Endothelial cell (in vitro differentiated cells): ENCODE measurements at regions not wholly inside any gene's neighbourhood (a gene's known extent, or its start where the extent isn't known, plus 50 kb on each side); places are given as distances from the start of the nearest gene placed in this dataset.
"Not testable (repeated sequence)": the region's sequence is repeated elsewhere in the genome, so short reads cannot be mapped to it uniquely, and the experiment has no call there.

Experiments used
- DNase-seq: peaks from one replicate; pipeline ENCODE4 v3.0.0; 2021; ENCODE audit warnings: low spot score
- H3K27ac Mint-ChIP-seq: one replicate; pipeline ENCODE4 v1.8.0; 2021; ENCODE audit warnings: mixed read lengths, inconsistent platforms; ENCODE audit not compliant: unreplicated experiment
- H3K27me3 Mint-ChIP-seq: one replicate; pipeline ENCODE4 v1.8.0; 2021; ENCODE audit warnings: mild to moderate bottlenecking, moderate library complexity, mixed read lengths, inconsistent platforms; ENCODE audit not compliant: unreplicated experiment
- H3K36me3 Mint-ChIP-seq: one replicate; pipeline ENCODE4 v1.8.0; 2021; ENCODE audit warnings: mild to moderate bottlenecking, low read depth, mixed read lengths, inconsistent platforms; ENCODE audit not compliant: unreplicated experiment
- H3K4me1 Mint-ChIP-seq: one replicate; pipeline ENCODE4 v1.8.0; 2021; ENCODE audit warnings: mild to moderate bottlenecking, mixed read lengths, inconsistent platforms; ENCODE audit not compliant: unreplicated experiment
- H3K4me3 Mint-ChIP-seq: one replicate; pipeline ENCODE4 v1.8.0; 2021; ENCODE audit warnings: mild to moderate bottlenecking, mixed read lengths, inconsistent platforms; ENCODE audit not compliant: unreplicated experiment
- H3K9me3 Mint-ChIP-seq: one replicate; pipeline ENCODE4 v1.8.0; 2021; ENCODE audit warnings: mixed read lengths, inconsistent platforms; ENCODE audit not compliant: unreplicated experiment
- TF ChIP-seq, protein P1 (sequence below): fragments of 200-600 bp; sonication (generic); IDR thresholded peaks from one replicate; pipeline ENCODE4 v1.5.0; 2021; ENCODE audit warnings: antibody characterized with exemption; ENCODE audit not compliant: unreplicated experiment

DNA sequence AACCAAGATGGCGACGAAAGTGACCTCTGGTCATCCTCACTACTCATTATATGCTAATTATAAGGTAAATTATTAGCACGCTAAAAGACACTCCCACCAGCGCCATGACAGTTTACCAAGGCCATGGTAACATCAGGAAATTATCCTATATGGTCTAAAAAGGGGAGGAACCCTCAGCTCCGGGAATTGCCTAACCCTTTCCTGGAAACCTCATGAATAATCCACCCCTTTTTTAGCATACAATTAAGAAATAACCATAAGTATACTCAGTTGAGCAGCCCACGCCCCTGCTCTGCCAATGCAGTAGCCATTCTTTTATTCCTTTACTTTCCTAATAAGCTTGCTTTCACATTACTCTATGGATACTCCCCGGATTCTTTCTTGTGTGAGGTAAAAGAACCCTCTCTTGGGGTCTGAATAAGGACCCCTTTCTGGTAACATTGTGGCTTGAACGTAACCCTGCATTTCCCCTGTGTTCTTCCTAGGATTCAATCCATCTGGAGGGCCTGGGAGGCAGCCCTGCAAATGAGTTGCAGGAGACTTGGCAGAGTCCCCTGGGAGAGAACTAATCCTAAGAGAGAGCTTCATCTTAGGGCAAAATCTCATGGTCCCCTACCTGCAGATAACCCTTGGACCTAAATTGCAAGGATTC lies 225.6 kb upstream of the JARID2 start:
- peaks cover 14% of the 10 kb centered on the region for H3K4me1 Mint-ChIP-seq
- H3K4me3 Mint-ChIP-seq, result no peak overlapping the region
- H3K27me3 Mint-ChIP-seq, result peaks cover 4% of the 10 kb centered on the region
- H3K36me3 Mint-ChIP-seq, result no peaks in the 10 kb centered on the region
- H3K27ac Mint-ChIP-seq, result no peak overlapping the region
- TF ChIP-seq, protein P1, sequence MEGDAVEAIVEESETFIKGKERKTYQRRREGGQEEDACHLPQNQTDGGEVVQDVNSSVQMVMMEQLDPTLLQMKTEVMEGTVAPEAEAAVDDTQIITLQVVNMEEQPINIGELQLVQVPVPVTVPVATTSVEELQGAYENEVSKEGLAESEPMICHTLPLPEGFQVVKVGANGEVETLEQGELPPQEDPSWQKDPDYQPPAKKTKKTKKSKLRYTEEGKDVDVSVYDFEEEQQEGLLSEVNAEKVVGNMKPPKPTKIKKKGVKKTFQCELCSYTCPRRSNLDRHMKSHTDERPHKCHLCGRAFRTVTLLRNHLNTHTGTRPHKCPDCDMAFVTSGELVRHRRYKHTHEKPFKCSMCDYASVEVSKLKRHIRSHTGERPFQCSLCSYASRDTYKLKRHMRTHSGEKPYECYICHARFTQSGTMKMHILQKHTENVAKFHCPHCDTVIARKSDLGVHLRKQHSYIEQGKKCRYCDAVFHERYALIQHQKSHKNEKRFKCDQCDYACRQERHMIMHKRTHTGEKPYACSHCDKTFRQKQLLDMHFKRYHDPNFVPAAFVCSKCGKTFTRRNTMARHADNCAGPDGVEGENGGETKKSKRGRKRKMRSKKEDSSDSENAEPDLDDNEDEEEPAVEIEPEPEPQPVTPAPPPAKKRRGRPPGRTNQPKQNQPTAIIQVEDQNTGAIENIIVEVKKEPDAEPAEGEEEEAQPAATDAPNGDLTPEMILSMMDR, result no peak
- no peaks in the 10 kb centered on the region for H3K9me3 Mint-ChIP-seq
- DNase-seq, result no peak

DNA sequence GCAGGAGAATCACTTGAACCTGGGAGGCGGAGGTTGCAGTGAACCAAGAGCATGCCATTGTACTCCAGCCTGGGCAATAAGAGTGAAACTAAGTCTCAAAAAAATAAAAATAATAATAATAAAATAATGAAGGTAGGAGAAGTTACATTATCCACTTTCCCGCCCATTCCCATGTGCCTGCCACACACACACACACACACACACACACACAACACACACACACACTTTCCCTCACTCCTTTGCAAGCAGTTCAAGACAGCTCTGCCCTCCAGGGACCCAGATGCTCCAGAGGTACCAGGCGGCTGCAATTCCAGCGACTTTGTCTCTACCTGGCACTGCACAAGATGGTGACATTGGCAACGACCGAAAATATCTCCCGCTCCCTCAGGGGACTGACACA lies 224.8 kb upstream of the JARID2 start:
- no peaks in the 10 kb centered on the region for H3K9me3 Mint-ChIP-seq
- DNase-seq, result no peak
- H3K27ac Mint-ChIP-seq, result no peak overlapping the region
- H3K36me3 Mint-ChIP-seq, result no peaks in the 10 kb centered on the region
- peaks cover 4% of the 10 kb centered on the region for H3K27me3 Mint-ChIP-seq
- TF ChIP-seq, protein P1, result no peak
- H3K4me3 Mint-ChIP-seq, result no peak overlapping the region
- H3K4me1 Mint-ChIP-seq, result peaks cover 14% of the 10 kb centered on the region

DNA sequence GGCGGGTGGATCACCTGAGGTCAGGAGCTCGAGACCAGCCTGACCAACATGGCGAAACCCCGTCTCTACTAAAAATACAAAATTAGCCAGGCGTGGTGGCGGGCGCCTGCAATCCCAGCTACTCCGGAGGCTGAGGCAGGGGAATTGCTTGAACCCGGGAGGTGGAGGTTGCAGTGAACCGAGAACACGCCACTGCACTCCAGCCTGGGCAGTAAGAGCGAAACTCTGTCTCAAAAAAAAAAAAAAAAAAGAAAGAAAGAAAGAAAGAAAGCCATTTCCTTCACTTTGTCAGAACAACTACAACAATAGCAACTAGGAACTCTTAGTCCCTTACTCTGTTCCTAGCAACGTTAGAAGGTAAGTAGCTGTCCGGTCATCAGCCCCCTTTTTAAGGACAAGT lies 222.9 kb upstream of the JARID2 start:
- DNase-seq, H3K27me3 Mint-ChIP-seq, H3K27ac Mint-ChIP-seq, H3K4me1 Mint-ChIP-seq, H3K36me3 Mint-ChIP-seq, H3K4me3 Mint-ChIP-seq, H3K9me3 Mint-ChIP-seq: not testable (repeated sequence)

DNA sequence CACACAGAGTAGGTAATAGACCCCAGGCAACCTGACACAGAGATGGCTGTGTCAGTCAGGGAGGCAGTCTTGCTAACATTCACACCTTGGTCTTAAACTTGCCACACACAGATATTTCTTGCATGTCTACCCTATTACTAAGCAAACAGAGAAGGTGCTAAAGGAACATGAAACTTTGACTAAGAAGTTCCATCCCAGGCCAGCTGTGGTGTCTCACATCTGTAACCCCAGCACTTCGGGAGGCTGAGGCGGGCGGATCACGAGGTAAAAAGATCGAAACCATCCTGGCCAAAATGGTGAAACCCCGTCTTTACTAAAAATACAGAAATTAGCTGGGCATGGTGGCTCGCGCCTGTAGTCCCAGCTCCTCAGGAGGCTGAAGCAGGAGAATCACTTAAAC lies 222.4 kb upstream of the JARID2 start:
- Mint-ChIP-seq H3K27me3 (peaks cover 4% of the 10 kb centered on the region), H3K4me1 (peaks cover 9% of the 10 kb centered on the region), H3K4me3 (no peak overlapping the region), H3K9me3 (no peaks in the 10 kb centered on the region), H3K36me3 (no peaks in the 10 kb centered on the region), H3K27ac (no peak overlapping the region)
- TF ChIP-seq, protein P1, result no peak
- no peak for DNase-seq

DNA sequence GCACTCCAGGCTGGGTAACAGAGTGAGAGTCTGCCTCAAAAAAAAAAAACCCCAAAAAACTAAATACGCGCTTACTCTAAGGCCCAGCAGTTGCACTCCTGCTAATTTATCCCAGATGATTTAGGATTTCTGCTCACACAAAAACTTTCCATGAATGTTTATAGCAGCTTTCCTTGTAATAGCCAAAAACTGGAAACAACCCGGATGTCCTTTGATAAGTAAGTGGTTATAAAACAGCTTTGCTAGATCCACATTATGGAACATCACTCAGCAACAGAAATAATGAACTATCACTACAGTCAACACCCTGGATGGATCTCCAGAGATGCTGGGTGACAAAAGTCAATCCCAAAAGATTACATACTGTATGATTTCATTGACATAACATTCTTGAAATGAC lies 220.4 kb upstream of the JARID2 start:
- no peaks in the 10 kb centered on the region for H3K36me3 Mint-ChIP-seq
- no peaks in the 10 kb centered on the region for H3K9me3 Mint-ChIP-seq
- no peak for DNase-seq
- no peak overlapping the region for H3K27ac Mint-ChIP-seq
- peaks cover 4% of the 10 kb centered on the region for H3K27me3 Mint-ChIP-seq
- peaks cover 9% of the 10 kb centered on the region for H3K4me1 Mint-ChIP-seq
- TF ChIP-seq, protein P1, result no peak
- no peak overlapping the region for H3K4me3 Mint-ChIP-seq
